GM11168 (cell line): ENCODE measurements at regions not wholly inside any gene's neighbourhood (a gene's known extent, or its start where the extent isn't known, plus 50 kb on each side); places are given as distances from the start of the nearest gene placed in this dataset.

ENCODE experiments used
- in situ Hi-C: fragments of 300-500 bp; cut with MboI; formaldehyde crosslinking; loops from one replicate; pipeline ENCODE4 v1.12.0; 2022; ENCODE audit warnings: low sequenced_read_pairs; ENCODE audit not compliant: unreplicated experiment

GRCh38 chr20:56945901-56946300 is 316.8 kb downstream of the TFAP2C start:
- in situ Hi-C loops, result no loop called here

- in situ Hi-C loops, result no loop called here
Observed at GRCh38 chr20:56949318-56949717, 317.1 kb downstream of the BMP7 start.

GRCh38 chr20:56952258-56953047 is 314.0 kb downstream of the BMP7 start:
- in situ Hi-C loops, result no loop called here

- in situ Hi-C loops, result no loop called here
Observed at GRCh38 chr20:56953048-56953586, 313.3 kb downstream of the BMP7 start.

- in situ Hi-C loops, result no loop called here
Observed at GRCh38 chr20:56954797-56955196, 311.6 kb downstream of the BMP7 start.

GRCh38 chr20:56955680-56956079 is 310.8 kb downstream of the BMP7 start:
- in situ Hi-C loops, result no loop called here

GRCh38 chr20:56956534-56956933 is 309.9 kb downstream of the BMP7 start:
- in situ Hi-C loops, result no loop called here

GRCh38 chr20:56957737-56958553 is 308.5 kb downstream of the BMP7 start:
- in situ Hi-C loops, result no loop called here

GRCh38 chr20:56964901-56965300 is 301.5 kb downstream of the BMP7 start:
- in situ Hi-C loops, result no loop called here

GRCh38 chr20:56967916-56968315 is 298.5 kb downstream of the BMP7 start:
- in situ Hi-C loops, result no loop called here

- in situ Hi-C loops, result no loop called here
Observed at GRCh38 chr20:56968376-56969048, 297.9 kb downstream of the BMP7 start.

- in situ Hi-C loops, result no loop called here
Observed at GRCh38 chr20:56974499-56975250, 291.8 kb downstream of the BMP7 start.

GRCh38 chr20:56975838-56976237 is 290.6 kb downstream of the BMP7 start:
- in situ Hi-C loops, result no loop called here

- in situ Hi-C loops, result no loop called here
Observed at GRCh38 chr20:56976336-56976735, 290.1 kb downstream of the BMP7 start.

GRCh38 chr20:56978475-56978874 is 288.0 kb downstream of the BMP7 start:
- in situ Hi-C loops, result no loop called here

GRCh38 chr20:56979125-56979524 is 287.3 kb downstream of the BMP7 start:
- in situ Hi-C loops, result no loop called here

- in situ Hi-C loops, result no loop called here
Observed at GRCh38 chr20:56981301-56981700, 285.1 kb downstream of the BMP7 start.

GRCh38 chr20:56983813-56984212 is 282.6 kb downstream of the BMP7 start:
- in situ Hi-C loops, result no loop called here

GRCh38 chr20:56985066-56985685 is 281.3 kb downstream of the BMP7 start:
- in situ Hi-C loops, result no loop called here

- in situ Hi-C loops, result no loop called here
Observed at GRCh38 chr20:56986476-56986875, 280.0 kb downstream of the BMP7 start.
